ENCODE measurements at regions not wholly inside any gene's neighbourhood (a gene's known extent, or its start where the extent isn't known, plus 50 kb on each side); places are given as distances from the start of the nearest gene placed in this dataset.

GRCh38 chr1:79281442-79281841 is 274.9 kb upstream of the ADGRL4 start:
- DNase-seq = no peak
- intact Hi-C loops (cut with DNase I; ENCODE audit: low total_unique reads) = no loop called here
- Histone ChIP-seq H3K4me3 (no peak overlapping the region), H3K27me3 (no peaks in the 10 kb centered on the region), H3K27ac (no peak overlapping the region), H3K9me3 (no peaks in the 10 kb centered on the region), H3K4me1 (no peaks in the 10 kb centered on the region), H3K36me3 (ENCODE audit: low read depth, missing control alignments) (no peaks in the 10 kb centered on the region)
- TF ChIP-seq CTCF (IDR thresholded peaks at IDR 0.05) = no peak
- no peak for TF ChIP-seq POLR2A (IDR thresholded peaks at IDR 0.05)
- 80 to 84% methylated on average over 6 of the region's 6 CpGs for WGBS, 2 donors

DNA sequence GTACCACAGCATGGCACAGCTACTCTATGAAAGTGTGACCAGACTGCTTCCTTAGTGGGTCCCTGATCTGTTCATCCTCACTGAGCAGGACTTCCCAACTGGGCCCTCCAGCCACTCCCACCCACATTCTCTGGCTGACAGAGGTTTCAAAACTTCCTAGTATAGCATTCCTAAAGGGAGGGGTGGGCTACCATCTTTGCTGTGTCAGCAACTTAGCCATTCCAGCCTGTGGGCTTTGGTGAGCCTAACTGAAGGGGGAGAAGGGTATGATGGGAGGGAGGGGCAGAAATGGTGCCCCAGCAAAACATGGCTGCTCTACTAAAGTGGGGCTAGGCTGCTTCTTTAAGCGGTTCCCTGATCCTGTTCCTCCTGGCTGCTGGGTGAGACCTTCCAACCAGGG is 265.2 kb upstream of the ADGRL4 start:
- no peak overlapping the region for H3K4me3 ChIP-seq
- no peak overlapping the region for H3K27ac ChIP-seq
- no peak for DNase-seq
- no peaks in the 10 kb centered on the region for H3K36me3 ChIP-seq (ENCODE audit: low read depth, missing control alignments)
- H3K4me1 ChIP-seq = no peaks in the 10 kb centered on the region
- WGBS, 2 donors = 80 to 100% methylated on average over 1 of the region's 1 CpG
- H3K9me3 ChIP-seq = no peaks in the 10 kb centered on the region
- H3K27me3 ChIP-seq = no peaks in the 10 kb centered on the region
- intact Hi-C loops (cut with DNase I; ENCODE audit: low total_unique reads) = no loop called here
- TF ChIP-seq CTCF (IDR thresholded peaks at IDR 0.05) (no peak), POLR2A (IDR thresholded peaks at IDR 0.05) (no peak)

DNA sequence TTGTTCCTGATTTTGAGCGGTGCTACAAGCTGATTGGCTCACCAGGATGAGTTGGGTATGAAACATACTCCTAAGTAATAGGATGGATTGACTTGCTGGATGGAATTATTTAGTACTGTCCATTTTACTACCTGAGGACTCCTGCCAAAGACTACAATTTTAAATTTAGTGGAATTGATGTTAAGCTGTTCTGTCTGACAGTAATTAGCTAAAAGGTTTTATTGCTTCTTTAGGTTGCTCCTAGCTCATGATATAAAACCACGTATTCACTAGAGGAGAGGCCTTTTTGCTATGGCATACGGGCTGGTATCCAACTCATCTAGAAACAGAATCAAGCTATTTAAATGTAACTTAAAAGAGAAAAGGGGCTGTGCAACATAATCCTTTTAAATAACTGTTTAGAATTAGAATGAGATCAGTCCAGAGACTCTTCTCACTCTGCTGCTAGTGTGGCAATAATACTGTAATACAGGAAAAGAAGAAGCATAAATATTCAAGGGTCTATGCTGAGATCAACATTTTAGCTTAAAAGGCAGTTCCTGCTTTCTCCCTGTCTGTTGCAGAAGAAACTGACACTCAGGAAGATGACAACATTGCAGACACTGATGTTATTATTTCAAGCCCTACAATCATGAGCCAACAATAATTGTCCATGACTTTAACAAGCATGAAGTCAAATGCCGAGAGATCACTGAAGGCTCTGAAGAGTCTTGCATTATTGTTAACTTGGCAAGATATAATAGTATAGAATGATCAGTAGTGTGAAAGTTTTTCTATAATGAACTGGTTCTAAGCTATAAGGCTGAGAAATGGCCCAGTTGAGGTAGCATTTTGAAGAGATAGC is 258.7 kb upstream of the ADGRL4 start:
- 87% methylated on average over 4 of the region's 4 CpGs for WGBS, 2 donors
- TF ChIP-seq CTCF (IDR thresholded peaks at IDR 0.05) (no peak), POLR2A (IDR thresholded peaks at IDR 0.05) (no peak)
- H3K27ac ChIP-seq = no peak overlapping the region
- H3K4me3 ChIP-seq = no peak overlapping the region
- H3K9me3 ChIP-seq = no peaks in the 10 kb centered on the region
- no peaks in the 10 kb centered on the region for H3K36me3 ChIP-seq (ENCODE audit: low read depth, missing control alignments)
- no peaks in the 10 kb centered on the region for H3K4me1 ChIP-seq
- no peak for DNase-seq
- intact Hi-C loops (cut with DNase I; ENCODE audit: low total_unique reads) = no loop called here
- no peaks in the 10 kb centered on the region for H3K27me3 ChIP-seq

- no peak overlapping the region for H3K4me3 ChIP-seq
- H3K4me1 ChIP-seq = no peaks in the 10 kb centered on the region
- TF ChIP-seq POLR2A (IDR thresholded peaks at IDR 0.05) (no peak), CTCF (IDR thresholded peaks at IDR 0.05) (no peak)
- H3K27me3 ChIP-seq = no peaks in the 10 kb centered on the region
- 64 to 81% methylated on average over 1 of the region's 1 CpG for WGBS, 2 donors
- no peak overlapping the region for H3K27ac ChIP-seq
- no peak for DNase-seq
- intact Hi-C loops (cut with DNase I; ENCODE audit: low total_unique reads) = no loop called here
- no peaks in the 10 kb centered on the region for H3K9me3 ChIP-seq
- H3K36me3 ChIP-seq (ENCODE audit: low read depth, missing control alignments) = no peaks in the 10 kb centered on the region
Measured at GRCh38 chr1:79264285-79264684, 257.8 kb upstream of the ADGRL4 start.

- TF ChIP-seq CTCF (IDR thresholded peaks at IDR 0.05) (no peak), POLR2A (IDR thresholded peaks at IDR 0.05) (no peak)
- WGBS, 2 donors = 59 to 72% methylated on average over 3 of the region's 3 CpGs
- intact Hi-C loops (cut with DNase I; ENCODE audit: low total_unique reads) = no loop called here
Measured at GRCh38 chr1:79262745-79263258, 256.3 kb upstream of the ADGRL4 start.

More at GRCh38 chr1:79262745-79263258, 256.3 kb upstream of the ADGRL4 start:
- DNase-seq = no peak
- no peak overlapping the region for H3K4me3 ChIP-seq
- H3K27me3 ChIP-seq = no peaks in the 10 kb centered on the region
- H3K4me1 ChIP-seq = no peaks in the 10 kb centered on the region
- H3K36me3 ChIP-seq (ENCODE audit: low read depth, missing control alignments) = no peaks in the 10 kb centered on the region
- no peak overlapping the region for H3K27ac ChIP-seq
- H3K9me3 ChIP-seq = no peaks in the 10 kb centered on the region
